ENCODE measurements at regions not wholly inside any gene's neighbourhood (a gene's known extent, or its start where the extent isn't known, plus 50 kb on each side); places are given as distances from the start of the nearest gene placed in this dataset.

- Mint-ChIP-seq H3K4me1 (no peaks in the 10 kb centered on the region), H3K9me3 (no peaks in the 10 kb centered on the region), H3K27ac (no peak overlapping the region), H3K27me3 (peaks cover 9% of the 10 kb centered on the region), H3K4me3 (no peak overlapping the region), H3K36me3 (ENCODE audit: low read depth) (no peaks in the 10 kb centered on the region)
- intact Hi-C loops (cut with micrococcal nuclease): no loop called here
- DNase-seq: no peak
Observed at GRCh38 chr6:167462514-167463312, 137.8 kb downstream of the TTLL2 start.

GRCh38 chr6:167464177-167464576, 139.3 kb downstream of the TTLL2 start:
- no peak overlapping the region for H3K27ac Mint-ChIP-seq
- intact Hi-C loops (cut with micrococcal nuclease): no loop called here
- peaks cover 5% of the 10 kb centered on the region for H3K27me3 Mint-ChIP-seq
- no peak overlapping the region for H3K4me3 Mint-ChIP-seq
- no peaks in the 10 kb centered on the region for H3K36me3 Mint-ChIP-seq (ENCODE audit: low read depth)
- H3K4me1 Mint-ChIP-seq: peaks cover 2% of the 10 kb centered on the region
- DNase-seq: no peak
- H3K9me3 Mint-ChIP-seq: no peaks in the 10 kb centered on the region

GRCh38 chr6:167465482-167465881, 140.6 kb downstream of the TTLL2 start:
- H3K27me3 Mint-ChIP-seq: no peaks in the 10 kb centered on the region
- H3K36me3 Mint-ChIP-seq (ENCODE audit: low read depth): no peaks in the 10 kb centered on the region
- H3K4me1 Mint-ChIP-seq: peaks cover 3% of the 10 kb centered on the region
- H3K4me3 Mint-ChIP-seq: no peak overlapping the region
- no peaks in the 10 kb centered on the region for H3K9me3 Mint-ChIP-seq
- intact Hi-C loops (cut with micrococcal nuclease): no loop called here
- DNase-seq: no peak
- H3K27ac Mint-ChIP-seq: no peak overlapping the region

GRCh38 chr6:167467282-167467681, 142.4 kb downstream of the TTLL2 start:
- DNase-seq: no peak
- Mint-ChIP-seq H3K27me3 (no peaks in the 10 kb centered on the region), H3K4me1 (peaks cover 3% of the 10 kb centered on the region), H3K9me3 (no peaks in the 10 kb centered on the region), H3K27ac (no peak overlapping the region), H3K4me3 (no peak overlapping the region), H3K36me3 (ENCODE audit: low read depth) (no peaks in the 10 kb centered on the region)
- intact Hi-C loops (cut with micrococcal nuclease): no loop called here

- H3K27me3 Mint-ChIP-seq: no peaks in the 10 kb centered on the region
- no peak for DNase-seq
- peaks cover 3% of the 10 kb centered on the region for H3K4me1 Mint-ChIP-seq
Observed at GRCh38 chr6:167467793-167468431, 143.0 kb downstream of the TTLL2 start.

GRCh38 chr6:167469101-167469500, 144.2 kb downstream of the TTLL2 start:
- Mint-ChIP-seq H3K27me3 (no peaks in the 10 kb centered on the region), H3K36me3 (ENCODE audit: low read depth) (no peaks in the 10 kb centered on the region), H3K9me3 (no peaks in the 10 kb centered on the region), H3K4me3 (no peak overlapping the region), H3K4me1 (peaks cover 3% of the 10 kb centered on the region), H3K27ac (no peak overlapping the region)
- intact Hi-C loops (cut with micrococcal nuclease): no loop called here
- DNase-seq: no peak

More at GRCh38 chr6:167467793-167468431, 143.0 kb downstream of the TTLL2 start:
- intact Hi-C loops (cut with micrococcal nuclease): no loop called here
- Mint-ChIP-seq H3K36me3 (ENCODE audit: low read depth) (no peaks in the 10 kb centered on the region), H3K4me3 (no peak overlapping the region), H3K9me3 (no peaks in the 10 kb centered on the region), H3K27ac (no peak overlapping the region)

- Mint-ChIP-seq H3K36me3 (ENCODE audit: low read depth) (no peaks in the 10 kb centered on the region), H3K4me3 (no peak overlapping the region), H3K9me3 (no peaks in the 10 kb centered on the region)
Observed at GRCh38 chr6:167469672-167470071, 144.8 kb downstream of the TTLL2 start.

GRCh38 chr6:167470101-167470835, 145.4 kb downstream of the TTLL2 start:
- H3K4me3 Mint-ChIP-seq: no peak overlapping the region
- DNase-seq: no peak
- no peaks in the 10 kb centered on the region for H3K27me3 Mint-ChIP-seq
- no peaks in the 10 kb centered on the region for H3K9me3 Mint-ChIP-seq
- peaks cover 3% of the 10 kb centered on the region for H3K4me1 Mint-ChIP-seq
- H3K36me3 Mint-ChIP-seq (ENCODE audit: low read depth): no peaks in the 10 kb centered on the region
- no peak overlapping the region for H3K27ac Mint-ChIP-seq
- intact Hi-C loops (cut with micrococcal nuclease): no loop called here

More at GRCh38 chr6:167469672-167470071, 144.8 kb downstream of the TTLL2 start:
- Mint-ChIP-seq H3K27ac (no peak overlapping the region), H3K4me1 (peaks cover 3% of the 10 kb centered on the region), H3K27me3 (no peaks in the 10 kb centered on the region)
- DNase-seq: no peak
- intact Hi-C loops (cut with micrococcal nuclease): no loop called here

- Mint-ChIP-seq H3K4me3 (no peak overlapping the region), H3K36me3 (ENCODE audit: low read depth) (no peaks in the 10 kb centered on the region), H3K4me1 (peaks cover 3% of the 10 kb centered on the region), H3K9me3 (no peaks in the 10 kb centered on the region), H3K27ac (no peak overlapping the region), H3K27me3 (no peaks in the 10 kb centered on the region)
- intact Hi-C loops (cut with micrococcal nuclease): no loop called here
- no peak for DNase-seq
Observed at GRCh38 chr6:167470836-167471547, 146.1 kb downstream of the TTLL2 start.

GRCh38 chr6:167471548-167471930, 146.7 kb downstream of the TTLL2 start:
- H3K36me3 Mint-ChIP-seq (ENCODE audit: low read depth): no peaks in the 10 kb centered on the region
- no peak overlapping the region for H3K4me3 Mint-ChIP-seq
- DNase-seq: no peak
- intact Hi-C loops (cut with micrococcal nuclease): no loop called here
- no peaks in the 10 kb centered on the region for H3K27me3 Mint-ChIP-seq
- peaks cover 3% of the 10 kb centered on the region for H3K4me1 Mint-ChIP-seq
- no peak overlapping the region for H3K27ac Mint-ChIP-seq
- no peaks in the 10 kb centered on the region for H3K9me3 Mint-ChIP-seq

- Mint-ChIP-seq H3K36me3 (ENCODE audit: low read depth) (no peaks in the 10 kb centered on the region), H3K4me3 (no peak overlapping the region), H3K27ac (no peak overlapping the region), H3K9me3 (no peaks in the 10 kb centered on the region), H3K27me3 (no peaks in the 10 kb centered on the region), H3K4me1 (peaks cover 3% of the 10 kb centered on the region)
- intact Hi-C loops (cut with micrococcal nuclease): no loop called here
- no peak for DNase-seq
Observed at GRCh38 chr6:167472148-167472547, 147.3 kb downstream of the TTLL2 start.

GRCh38 chr6:167472880-167473279, 148.0 kb downstream of the TTLL2 start:
- no peak overlapping the region for H3K27ac Mint-ChIP-seq
- H3K27me3 Mint-ChIP-seq: no peaks in the 10 kb centered on the region
- no peak overlapping the region for H3K4me3 Mint-ChIP-seq
- H3K9me3 Mint-ChIP-seq: no peaks in the 10 kb centered on the region
- intact Hi-C loops (cut with micrococcal nuclease): no loop called here
- H3K36me3 Mint-ChIP-seq (ENCODE audit: low read depth): no peaks in the 10 kb centered on the region
- H3K4me1 Mint-ChIP-seq: peaks cover 3% of the 10 kb centered on the region
- no peak for DNase-seq

GRCh38 chr6:167474171-167474570, 149.3 kb downstream of the TTLL2 start:
- peaks cover 1% of the 10 kb centered on the region for H3K4me1 Mint-ChIP-seq
- no peaks in the 10 kb centered on the region for H3K36me3 Mint-ChIP-seq (ENCODE audit: low read depth)
- H3K9me3 Mint-ChIP-seq: no peaks in the 10 kb centered on the region
- intact Hi-C loops (cut with micrococcal nuclease): no loop called here
- DNase-seq: no peak
- no peak overlapping the region for H3K27ac Mint-ChIP-seq
- no peak overlapping the region for H3K4me3 Mint-ChIP-seq
- no peaks in the 10 kb centered on the region for H3K27me3 Mint-ChIP-seq

- Mint-ChIP-seq H3K36me3 (ENCODE audit: low read depth) (no peaks in the 10 kb centered on the region), H3K4me3 (no peak overlapping the region), H3K4me1 (no peaks in the 10 kb centered on the region), H3K27ac (no peak overlapping the region), H3K27me3 (no peaks in the 10 kb centered on the region), H3K9me3 (no peaks in the 10 kb centered on the region)
- intact Hi-C loops (cut with micrococcal nuclease): no loop called here
- no peak for DNase-seq
Observed at GRCh38 chr6:167474725-167475124, 149.8 kb downstream of the TTLL2 start.
